Mesodermal cell (in vitro differentiated cells): ENCODE measurements at regions not wholly inside any gene's neighbourhood (a gene's known extent, or its start where the extent isn't known, plus 50 kb on each side); places are given as distances from the start of the nearest gene placed in this dataset.

Experiments
- H3K27ac ChIP-seq: 2 replicates; pipeline ENCODE4 v1.7.0; 2013; ENCODE audit warnings: mild to moderate bottlenecking, low read depth, low read length, moderate library complexity; ENCODE audit not compliant: severe bottlenecking
- H3K36me3 ChIP-seq: 2 replicates; pipeline ENCODE4 v1.7.1; 2013; ENCODE audit warnings: mild to moderate bottlenecking, low read length, moderate library complexity; ENCODE audit not compliant: control insufficient read depth, insufficient read depth
- H3K4me1 ChIP-seq: one replicate; pipeline ENCODE4 v1.7.1; 2013; ENCODE audit warnings: mild to moderate bottlenecking, low read length; ENCODE audit not compliant: insufficient read depth, control insufficient read depth, poor library complexity, severe bottlenecking
- H3K4me3 ChIP-seq: 2 replicates; pipeline ENCODE4 v1.7.0; 2013; ENCODE audit warnings: low read length, control low read depth, mild to moderate bottlenecking; ENCODE audit not compliant: insufficient read depth, poor library complexity, severe bottlenecking; ENCODE audit errors: extremely low read depth
- H3K9me3 ChIP-seq: 2 replicates; pipeline ENCODE4 v1.7.1; 2013; ENCODE audit warnings: mild to moderate bottlenecking, low read length, moderate library complexity; ENCODE audit not compliant: control insufficient read depth
- WGBS, 2 experiments: methylation state at CpG; one replicate each; pipeline ENCODE4 v1.1.5; 2013; ENCODE audit warnings: missing lambda C conversion rate in 2 of 2; ENCODE audit not compliant: insufficient coverage in 2 of 2; 5-methylcytosine and 5-hydroxymethylcytosine counted together

GRCh38 chr10:65559369-65559768, 1366.5 kb upstream of the LRRTM3 start:
- Histone ChIP-seq H3K9me3 (no peaks in the 10 kb centered on the region), H3K4me1 (peaks cover 4% of the 10 kb centered on the region), H3K36me3 (no peaks in the 10 kb centered on the region), H3K4me3 (no peak overlapping the region), H3K27ac (no peak overlapping the region)
- 100% methylated on average over 1 of the region's 2 CpGs; no CpG with 5 or more reads in 1 of the 2 experiments for WGBS, 2 experiments

DNA sequence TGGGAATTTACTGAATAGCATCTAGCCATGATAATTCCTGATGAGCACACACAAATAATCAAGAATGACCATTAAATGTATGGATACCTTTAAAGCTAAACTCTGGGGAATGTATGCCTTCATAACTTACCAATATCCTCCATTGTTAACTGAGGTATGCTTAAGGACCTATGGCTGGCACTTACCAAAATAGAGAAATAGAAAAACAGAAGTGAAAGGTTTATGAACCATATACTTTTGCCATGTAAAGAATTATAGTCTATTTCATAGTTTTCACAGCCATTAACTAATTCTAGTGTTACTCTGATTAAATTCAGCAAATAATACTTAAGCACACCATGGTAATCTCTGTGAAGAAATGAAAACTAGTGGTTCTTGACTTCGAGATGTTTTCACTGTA, 1360.6 kb upstream of the LRRTM3 start:
- Histone ChIP-seq H3K4me3 (no peak overlapping the region), H3K36me3 (no peaks in the 10 kb centered on the region), H3K9me3 (no peaks in the 10 kb centered on the region), H3K27ac (no peak overlapping the region), H3K4me1 (no peaks in the 10 kb centered on the region)
- no CpG with 5 or more reads among the region's 1 CpG for WGBS, 2 experiments

DNA sequence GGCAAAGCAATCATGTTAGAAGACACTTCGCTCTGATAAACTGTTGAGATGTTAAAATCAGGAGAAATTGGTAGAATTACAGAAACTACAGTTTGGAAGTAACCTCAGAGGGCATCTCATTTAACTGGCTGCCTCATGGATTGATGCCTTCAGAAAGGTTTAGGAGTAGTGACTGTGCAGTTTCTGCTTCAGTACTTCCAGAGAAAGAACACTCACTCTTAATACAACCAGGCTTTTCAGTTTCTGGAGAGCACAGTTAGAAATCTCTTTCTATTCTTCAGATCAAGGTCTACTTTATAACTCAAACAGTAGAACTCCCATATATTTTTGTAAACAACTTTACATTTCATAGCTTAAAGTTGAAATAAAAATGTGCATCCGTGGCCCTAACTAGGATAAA, 1358.9 kb upstream of the LRRTM3 start:
- H3K4me1 ChIP-seq = no peaks in the 10 kb centered on the region
- no peaks in the 10 kb centered on the region for H3K9me3 ChIP-seq
- WGBS, 2 experiments = 100% methylated on average over 1 of the region's 2 CpGs; no CpG with 5 or more reads in 1 of the 2 experiments
- no peak overlapping the region for H3K4me3 ChIP-seq
- no peaks in the 10 kb centered on the region for H3K36me3 ChIP-seq
- no peak overlapping the region for H3K27ac ChIP-seq

GRCh38 chr10:65570143-65571010, 1355.5 kb upstream of the LRRTM3 start:
- no peaks in the 10 kb centered on the region for H3K9me3 ChIP-seq
- no peaks in the 10 kb centered on the region for H3K36me3 ChIP-seq
- peak overlapping the region; percentile 18 for H3K4me3 ChIP-seq
- WGBS, 2 experiments = 86 to 87% methylated on average over 8 to 15 of the region's 20 CpGs
- H3K27ac ChIP-seq = no peak overlapping the region
- no peaks in the 10 kb centered on the region for H3K4me1 ChIP-seq

- Histone ChIP-seq H3K4me3 (peak overlapping the region; percentile 18), H3K36me3 (no peaks in the 10 kb centered on the region), H3K9me3 (no peaks in the 10 kb centered on the region), H3K4me1 (no peaks in the 10 kb centered on the region), H3K27ac (no peak overlapping the region)
- WGBS, 2 experiments = 33 to 83% methylated on average over 1 of the region's 5 CpGs
These were observed 1354.7 kb upstream of the LRRTM3 start for GRCh38 chr10:65571011-65571570.

GRCh38 chr10:65581426-65582026, 1344.3 kb upstream of the LRRTM3 start:
- peaks cover 5% of the 10 kb centered on the region for H3K9me3 ChIP-seq
- no peak overlapping the region for H3K4me3 ChIP-seq
- 69 to 83% methylated on average over 4 of the region's 5 CpGs for WGBS, 2 experiments
- no peaks in the 10 kb centered on the region for H3K36me3 ChIP-seq
- H3K27ac ChIP-seq = no peak overlapping the region
- H3K4me1 ChIP-seq = no peaks in the 10 kb centered on the region

- H3K9me3 ChIP-seq = no peaks in the 10 kb centered on the region
- no peak overlapping the region for H3K4me3 ChIP-seq
- no peaks in the 10 kb centered on the region for H3K4me1 ChIP-seq
- H3K27ac ChIP-seq = no peak overlapping the region
- no CpG with 5 or more reads among the region's 1 CpG for WGBS, 2 experiments
- H3K36me3 ChIP-seq = no peaks in the 10 kb centered on the region
These were observed 1323.5 kb upstream of the LRRTM3 start for GRCh38 chr10:65602182-65602865.

- Histone ChIP-seq H3K36me3 (no peaks in the 10 kb centered on the region), H3K27ac (no peak overlapping the region), H3K4me1 (no peaks in the 10 kb centered on the region), H3K4me3 (no peak overlapping the region), H3K9me3 (peaks cover 11% of the 10 kb centered on the region)
- no CpG with 5 or more reads among the region's 2 CpGs for WGBS, 2 experiments
These were observed 1314.2 kb upstream of the LRRTM3 start for GRCh38 chr10:65611592-65611991.

- WGBS, 2 experiments = 84 to 100% methylated on average over 1 to 2 of the region's 2 CpGs
- H3K27ac ChIP-seq = no peak overlapping the region
- H3K36me3 ChIP-seq = no peaks in the 10 kb centered on the region
- H3K4me3 ChIP-seq = no peak overlapping the region
- H3K9me3 ChIP-seq = peaks cover 11% of the 10 kb centered on the region
- no peaks in the 10 kb centered on the region for H3K4me1 ChIP-seq
These were observed 1310.8 kb upstream of the LRRTM3 start for GRCh38 chr10:65614956-65615565.

DNA sequence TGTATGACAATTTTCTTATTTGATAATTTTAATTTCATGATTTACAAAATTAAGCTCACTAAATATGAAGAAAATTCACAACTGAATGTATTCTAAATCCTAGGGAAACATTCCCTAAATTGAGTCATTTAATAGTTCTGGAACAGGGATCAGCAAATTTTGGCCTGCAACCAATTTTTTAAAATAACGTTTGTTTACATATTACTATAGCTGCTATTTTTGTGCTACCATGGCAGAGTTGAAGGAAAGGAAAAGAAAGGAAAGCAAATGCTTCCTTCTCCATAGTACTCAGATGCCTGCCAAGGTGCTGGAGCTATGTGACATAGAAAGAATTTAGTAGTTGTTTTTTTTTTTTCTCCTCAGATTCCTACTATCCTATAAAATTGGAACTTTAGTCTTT, 1307.7 kb upstream of the LRRTM3 start:
- WGBS, 2 experiments = no CpG with 5 or more reads among the region's 1 CpG
- no peaks in the 10 kb centered on the region for H3K36me3 ChIP-seq
- H3K4me1 ChIP-seq = no peaks in the 10 kb centered on the region
- no peak overlapping the region for H3K4me3 ChIP-seq
- no peak overlapping the region for H3K27ac ChIP-seq
- H3K9me3 ChIP-seq = peaks cover 11% of the 10 kb centered on the region
